ENCODE measurements at regions not wholly inside any gene's neighbourhood (a gene's known extent, or its start where the extent isn't known, plus 50 kb on each side); places are given as distances from the start of the nearest gene placed in this dataset.
"Not testable (repeated sequence)": the region's sequence is repeated elsewhere in the genome, so short reads cannot be mapped to it uniquely, and the experiment has no call there.

DNA sequence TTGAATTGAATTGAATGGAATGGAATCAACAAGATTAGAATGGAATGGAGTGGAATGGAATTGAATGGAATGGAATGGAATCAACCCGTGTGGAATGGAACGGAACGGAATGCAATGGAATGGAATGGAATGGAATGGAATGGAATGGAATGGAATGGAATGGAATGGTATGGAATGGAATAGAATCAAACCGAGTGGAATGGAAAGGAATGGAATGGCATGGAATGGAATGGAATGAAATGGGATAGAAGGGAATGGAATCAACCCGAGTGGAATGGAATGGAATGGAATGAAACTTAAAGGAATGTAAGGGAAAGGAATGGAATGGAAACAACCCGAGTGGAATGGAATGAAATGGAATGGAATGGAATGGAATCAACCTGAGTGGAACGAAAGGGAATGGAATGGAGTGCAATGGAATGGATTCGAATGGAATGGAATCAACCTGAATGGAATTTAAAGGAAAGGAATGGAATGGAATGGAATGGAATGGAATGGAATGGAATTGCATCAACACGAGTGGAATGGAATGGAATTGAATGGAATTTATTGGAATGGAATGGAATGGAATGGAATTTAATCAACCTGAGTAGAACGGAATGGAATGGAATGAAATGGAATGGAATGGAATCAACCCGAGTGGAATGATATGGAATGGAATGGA, 1146.6 kb downstream of the RPIA start:
- H3K27me3 ChIP-seq (replicated peaks in 1 of 7) = no peaks in the 10 kb centered on the region
- WGBS, 5 donors = 64 to 73% (median 66%) methylated on average over 11 of the region's 11 CpGs
- no peaks in the 10 kb centered on the region for H3K4me1 ChIP-seq
- TF ChIP-seq POLR2A (IDR thresholded peaks at IDR 0.05) = no peak
- TF ChIP-seq POLR2AphosphoS5 (IDR thresholded peaks at IDR 0.05) = no peak
- TF ChIP-seq, protein P1, sequence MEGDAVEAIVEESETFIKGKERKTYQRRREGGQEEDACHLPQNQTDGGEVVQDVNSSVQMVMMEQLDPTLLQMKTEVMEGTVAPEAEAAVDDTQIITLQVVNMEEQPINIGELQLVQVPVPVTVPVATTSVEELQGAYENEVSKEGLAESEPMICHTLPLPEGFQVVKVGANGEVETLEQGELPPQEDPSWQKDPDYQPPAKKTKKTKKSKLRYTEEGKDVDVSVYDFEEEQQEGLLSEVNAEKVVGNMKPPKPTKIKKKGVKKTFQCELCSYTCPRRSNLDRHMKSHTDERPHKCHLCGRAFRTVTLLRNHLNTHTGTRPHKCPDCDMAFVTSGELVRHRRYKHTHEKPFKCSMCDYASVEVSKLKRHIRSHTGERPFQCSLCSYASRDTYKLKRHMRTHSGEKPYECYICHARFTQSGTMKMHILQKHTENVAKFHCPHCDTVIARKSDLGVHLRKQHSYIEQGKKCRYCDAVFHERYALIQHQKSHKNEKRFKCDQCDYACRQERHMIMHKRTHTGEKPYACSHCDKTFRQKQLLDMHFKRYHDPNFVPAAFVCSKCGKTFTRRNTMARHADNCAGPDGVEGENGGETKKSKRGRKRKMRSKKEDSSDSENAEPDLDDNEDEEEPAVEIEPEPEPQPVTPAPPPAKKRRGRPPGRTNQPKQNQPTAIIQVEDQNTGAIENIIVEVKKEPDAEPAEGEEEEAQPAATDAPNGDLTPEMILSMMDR (IDR thresholded peaks at IDR 0.05 in 8 of 11, conservative IDR thresholded peaks at IDR 0.05 in 3 of 11) = no peak
- peaks cover 0 to 42% (median 2%) of the 10 kb centered on the region in 8 donors for H3K9me3 ChIP-seq
- no peaks in the 10 kb centered on the region for H3K36me3 ChIP-seq
- no peak for DNase-seq
- H3K27ac ChIP-seq = no peak overlapping the region
- no peak overlapping the region for H3K4me3 ChIP-seq
- intact Hi-C loops (cut with DNase I; ENCODE audit: low total_unique reads) = no loop called here

DNA sequence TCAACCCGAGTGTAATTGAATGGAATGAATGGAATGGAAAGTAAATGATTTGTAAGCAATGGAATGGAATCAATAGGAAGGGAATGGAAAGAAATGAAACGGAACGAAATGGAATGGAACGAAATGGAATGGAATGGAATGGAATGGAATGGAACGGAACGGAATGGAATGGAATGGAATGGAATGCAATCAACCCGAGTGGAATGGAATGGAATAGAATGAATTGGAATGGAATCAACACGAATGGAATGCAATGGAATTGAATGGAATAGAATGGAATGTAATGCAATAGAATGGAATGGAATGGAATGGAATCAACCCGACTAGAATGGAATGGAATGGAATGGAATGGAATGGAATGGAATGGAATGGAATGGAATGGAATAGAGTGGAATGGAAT, 1148.7 kb downstream of the RPIA start:
- H3K4me1 ChIP-seq; H3K36me3 ChIP-seq; H3K27me3 ChIP-seq (replicated peaks in 1 of 7); intact Hi-C loops (cut with DNase I; ENCODE audit: low total_unique reads); H3K4me3 ChIP-seq; DNase-seq; H3K27ac ChIP-seq: not testable (repeated sequence)
- H3K9me3 ChIP-seq = peaks cover 0 to 32% (median 5%) of the 10 kb centered on the region in 8 donors
- 68 to 73% (median 72%) methylated on average over 9 of the region's 9 CpGs for WGBS, 5 donors

DNA sequence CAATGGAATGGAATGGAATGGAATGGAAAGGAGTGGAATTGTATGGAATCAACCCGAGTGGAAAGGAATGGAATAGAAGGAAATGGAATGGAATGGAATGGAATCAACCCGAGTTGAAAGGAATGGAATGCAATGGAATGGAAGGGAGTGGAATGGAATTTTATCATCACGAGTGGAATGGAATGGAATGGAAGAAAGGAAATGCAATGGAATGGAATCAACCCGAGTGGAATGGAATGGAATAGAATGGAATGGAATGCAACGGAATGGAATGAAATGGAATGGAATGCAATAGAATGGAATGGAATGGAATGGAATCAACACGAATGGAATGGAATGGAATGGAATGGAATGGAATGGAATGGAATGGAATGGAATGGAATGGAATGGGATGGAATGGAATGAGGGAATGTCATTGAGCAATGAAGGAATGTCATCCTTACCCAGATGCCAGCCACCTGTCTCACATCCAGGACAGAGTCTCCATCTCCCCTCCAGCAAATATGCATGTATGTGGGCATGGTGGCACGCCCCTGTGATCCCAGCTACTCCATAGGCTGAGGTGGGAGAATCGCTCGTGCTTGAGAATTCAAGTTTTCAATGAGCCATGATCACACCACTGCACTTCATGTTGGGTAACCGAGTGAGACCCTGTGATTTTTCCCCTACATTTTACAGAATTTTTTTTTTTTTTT, 1149.5 kb downstream of the RPIA start:
- H3K4me3 ChIP-seq; H3K4me1 ChIP-seq; H3K36me3 ChIP-seq; H3K27me3 ChIP-seq (replicated peaks in 1 of 7); H3K27ac ChIP-seq; intact Hi-C loops (cut with DNase I; ENCODE audit: low total_unique reads): not testable (repeated sequence)
- H3K9me3 ChIP-seq = peaks cover 0 to 26% (median 5%) of the 10 kb centered on the region in 8 donors
- peak; percentile 59 for DNase-seq
- 57 to 66% (median 64%) methylated on average over 10 of the region's 10 CpGs for WGBS, 5 donors

DNA sequence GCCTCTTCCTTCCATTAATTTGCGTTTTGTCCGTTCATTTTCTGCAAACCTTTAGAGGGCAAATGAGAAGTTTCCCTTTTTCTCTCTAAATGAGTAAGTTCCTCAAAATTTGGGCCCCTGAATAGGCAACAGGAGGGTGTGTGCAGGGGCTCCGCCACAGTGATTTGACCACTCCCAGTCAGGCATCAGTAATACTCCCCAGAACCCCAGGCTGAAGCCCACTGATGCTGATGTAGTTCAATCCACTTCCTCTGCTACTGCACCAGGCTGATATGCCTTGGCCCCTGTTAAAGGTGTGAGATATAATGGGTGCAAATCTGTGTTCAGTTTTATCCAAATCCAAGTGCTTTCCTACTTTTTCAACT, 1150.0 kb downstream of the RPIA start:
- Histone ChIP-seq H3K4me3 (no peak overlapping the region), H3K27ac (no peak overlapping the region), H3K9me3 (peaks cover 0 to 20% (median 5%) of the 10 kb centered on the region in 8 donors), H3K27me3 (replicated peaks in 1 of 7) (no peaks in the 10 kb centered on the region), H3K4me1 (no peaks in the 10 kb centered on the region), H3K36me3 (no peaks in the 10 kb centered on the region)
- TF ChIP-seq, protein P1 (IDR thresholded peaks at IDR 0.05 in 8 of 11, conservative IDR thresholded peaks at IDR 0.05 in 3 of 11) = no peak
- TF ChIP-seq POLR2AphosphoS5 (IDR thresholded peaks at IDR 0.05) (no peak), POLR2A (IDR thresholded peaks at IDR 0.05) (no peak)
- WGBS, 5 donors = 40 to 52% (median 44%) methylated on average over 3 of the region's 3 CpGs
- intact Hi-C loops (cut with DNase I; ENCODE audit: low total_unique reads) = no loop called here
- DNase-seq = peak; percentile 57

DNA sequence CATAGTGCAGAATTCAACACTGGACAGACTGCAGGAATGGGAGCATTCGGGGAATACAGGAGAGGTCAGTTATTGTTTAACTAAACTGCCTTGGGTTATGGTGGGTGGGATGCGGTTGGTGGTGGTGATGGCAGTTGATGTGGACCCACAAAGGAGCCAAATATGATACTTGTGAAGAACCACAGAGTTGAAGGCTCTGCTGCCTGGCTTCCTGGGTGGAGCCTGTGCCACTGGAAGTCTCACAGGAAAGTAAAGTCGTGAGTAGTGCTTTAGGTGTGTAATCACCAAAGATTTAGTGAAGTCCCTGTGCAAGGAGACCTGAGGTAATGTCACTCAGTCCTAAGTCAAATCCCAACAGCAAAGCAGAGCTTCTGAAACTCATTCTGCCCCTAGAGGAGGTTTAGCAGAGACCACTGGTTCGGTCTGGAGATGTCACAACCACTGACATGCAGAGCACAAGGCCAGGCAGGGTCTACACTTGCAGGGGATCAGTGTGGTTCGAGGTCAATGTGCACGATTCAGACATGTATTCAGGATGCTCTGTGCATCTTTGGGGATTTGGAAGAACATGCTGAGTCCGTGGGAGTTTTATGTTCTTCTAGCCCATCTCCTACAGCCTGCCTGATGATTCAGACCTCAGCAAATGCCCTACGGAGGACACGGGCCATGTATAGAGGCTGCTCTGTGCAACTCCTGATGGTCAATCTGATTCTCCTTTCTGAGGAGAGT, 1150.9 kb downstream of the RPIA start:
- WGBS, 5 donors = 53 to 61% (median 54%) methylated on average over 9 of the region's 9 CpGs
- DNase-seq = peak; percentile 70
- Histone ChIP-seq H3K4me1 (no peaks in the 10 kb centered on the region), H3K27me3 (replicated peaks in 1 of 7) (no peaks in the 10 kb centered on the region), H3K36me3 (no peaks in the 10 kb centered on the region), H3K9me3 (peaks cover 0 to 15% (median 5%) of the 10 kb centered on the region in 8 donors), H3K4me3 (no peak overlapping the region), H3K27ac (no peak overlapping the region)
- TF ChIP-seq POLR2AphosphoS5 (IDR thresholded peaks at IDR 0.05) (no peak), POLR2A (IDR thresholded peaks at IDR 0.05) (no peak)
- TF ChIP-seq, protein P1 (IDR thresholded peaks at IDR 0.05 in 8 of 11, conservative IDR thresholded peaks at IDR 0.05 in 3 of 11) = no peak
- intact Hi-C loops (cut with DNase I; ENCODE audit: low total_unique reads) = no loop called here
